Bone marrow (tissue), 2 donors: ENCODE measurements at regions not wholly inside any gene's neighbourhood (a gene's known extent, or its start where the extent isn't known, plus 50 kb on each side); places are given as distances from the start of the nearest gene placed in this dataset.

ENCODE experiments used
- DNase-seq, 2 donors: peaks; one replicate each; lab custom pipeline; 2025; lab: John Stamatoyannopoulos, UW

- DNase-seq, result no peak
Observed at GRCh38 chr9:87818308-87818707, 64.4 kb upstream of the SPATA31E1 start.

- no peak for DNase-seq
Observed at GRCh38 chr9:87824216-87824875, 58.3 kb upstream of the SPATA31E1 start.

GRCh38 chr9:87824886-87825285 lies 57.8 kb upstream of the SPATA31E1 start:
- no peak for DNase-seq

- DNase-seq, result no peak
Observed at GRCh38 chr9:87826331-87826730, 56.3 kb upstream of the SPATA31E1 start.

GRCh38 chr9:87827341-87827740 lies 55.3 kb upstream of the SPATA31E1 start:
- no peak for DNase-seq

- no peak for DNase-seq
Observed at GRCh38 chr9:87829756-87830155, 52.9 kb upstream of the SPATA31E1 start.

- DNase-seq, result no peak
Observed at GRCh38 chr9:87830446-87830845, 52.2 kb upstream of the SPATA31E1 start.

- DNase-seq, result no peak
Observed at GRCh38 chr9:87831159-87831558, 51.5 kb upstream of the SPATA31E1 start.
